ENCODE measurements at regions not wholly inside any gene's neighbourhood (a gene's known extent, or its start where the extent isn't known, plus 50 kb on each side); places are given as distances from the start of the nearest gene placed in this dataset.
"Not testable (repeated sequence)": the region's sequence is repeated elsewhere in the genome, so short reads cannot be mapped to it uniquely, and the experiment has no call there.

DNA sequence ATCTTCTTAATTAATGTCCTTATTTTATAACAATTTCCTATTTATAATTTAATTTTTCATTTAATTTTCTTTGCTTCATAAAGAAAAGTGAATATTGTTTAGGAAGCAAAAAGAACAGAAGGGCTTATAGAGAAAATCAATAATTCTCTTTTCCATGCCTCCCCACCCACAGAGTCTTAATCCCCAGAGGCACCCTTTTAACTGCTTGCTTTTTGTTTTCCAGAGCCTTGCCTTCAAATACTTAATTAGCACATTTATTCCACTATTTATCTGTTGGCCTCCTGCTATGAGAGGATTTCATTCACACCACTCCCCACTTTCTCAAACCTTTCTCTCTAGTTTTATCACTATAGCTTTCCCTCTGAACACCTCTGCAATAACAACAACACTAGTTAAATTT, 373.6 kb downstream of the MBD2 start:
- Histone ChIP-seq H3K4me2 (ENCODE audit: insufficient read depth, low read length) (no peak overlapping the region), H3K9me3 (ENCODE audit: low read depth, low read length) (no peaks in the 10 kb centered on the region), H3K4me1 (ENCODE audit: insufficient read depth, low read length) (no peaks in the 10 kb centered on the region), H3K4me3 (ENCODE audit: insufficient read depth, low read length) (no peak overlapping the region), H3K27me3 (ENCODE audit: insufficient read depth, low read length) (no peaks in the 10 kb centered on the region), H3K27ac (ENCODE audit: low read depth, low read length) (no peak overlapping the region), H3K36me3 (ENCODE audit: insufficient read depth, low read length) (no peaks in the 10 kb centered on the region), H3K79me2 (ENCODE audit: insufficient read depth, low read length) (no peaks in the 10 kb centered on the region), H4K20me1 (ENCODE audit: insufficient read depth, low read length) (no peaks in the 10 kb centered on the region), H2AFZ (ENCODE audit: low read length) (no peak overlapping the region)
- DNase-seq (ENCODE audit: insufficient read length, low spot score, missing footprints) = no peak
- TF ChIP-seq, protein P1, sequence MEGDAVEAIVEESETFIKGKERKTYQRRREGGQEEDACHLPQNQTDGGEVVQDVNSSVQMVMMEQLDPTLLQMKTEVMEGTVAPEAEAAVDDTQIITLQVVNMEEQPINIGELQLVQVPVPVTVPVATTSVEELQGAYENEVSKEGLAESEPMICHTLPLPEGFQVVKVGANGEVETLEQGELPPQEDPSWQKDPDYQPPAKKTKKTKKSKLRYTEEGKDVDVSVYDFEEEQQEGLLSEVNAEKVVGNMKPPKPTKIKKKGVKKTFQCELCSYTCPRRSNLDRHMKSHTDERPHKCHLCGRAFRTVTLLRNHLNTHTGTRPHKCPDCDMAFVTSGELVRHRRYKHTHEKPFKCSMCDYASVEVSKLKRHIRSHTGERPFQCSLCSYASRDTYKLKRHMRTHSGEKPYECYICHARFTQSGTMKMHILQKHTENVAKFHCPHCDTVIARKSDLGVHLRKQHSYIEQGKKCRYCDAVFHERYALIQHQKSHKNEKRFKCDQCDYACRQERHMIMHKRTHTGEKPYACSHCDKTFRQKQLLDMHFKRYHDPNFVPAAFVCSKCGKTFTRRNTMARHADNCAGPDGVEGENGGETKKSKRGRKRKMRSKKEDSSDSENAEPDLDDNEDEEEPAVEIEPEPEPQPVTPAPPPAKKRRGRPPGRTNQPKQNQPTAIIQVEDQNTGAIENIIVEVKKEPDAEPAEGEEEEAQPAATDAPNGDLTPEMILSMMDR (IDR thresholded peaks at IDR 0.05; ENCODE audit: extremely low read depth, low read depth, low read length) = no peak

DNA sequence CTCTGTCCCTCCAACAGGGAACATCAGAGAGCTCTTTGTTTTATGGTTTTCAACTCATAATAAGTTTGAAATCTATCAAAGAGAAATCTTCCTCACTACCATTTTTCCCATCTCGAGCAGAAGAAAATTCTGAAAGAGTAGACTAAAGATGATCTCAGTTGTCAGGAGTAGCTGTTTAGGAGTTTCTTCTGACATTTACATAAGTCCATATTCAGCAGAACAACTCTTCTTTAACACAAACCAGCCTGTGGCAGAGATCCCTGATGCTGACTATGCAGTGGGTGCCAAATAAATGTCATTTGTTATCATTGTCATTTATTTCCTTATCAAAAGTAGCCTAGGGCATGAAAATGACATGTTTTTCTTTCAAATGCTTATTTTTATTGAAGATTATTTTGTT, 380.7 kb downstream of the MBD2 start:
- Histone ChIP-seq H3K4me2 (ENCODE audit: insufficient read depth, low read length) (no peak overlapping the region), H3K4me3 (ENCODE audit: insufficient read depth, low read length) (no peak overlapping the region), H3K4me1 (ENCODE audit: insufficient read depth, low read length) (no peaks in the 10 kb centered on the region), H3K27me3 (ENCODE audit: insufficient read depth, low read length) (no peaks in the 10 kb centered on the region), H3K9me3 (ENCODE audit: low read depth, low read length) (no peaks in the 10 kb centered on the region), H3K36me3 (ENCODE audit: insufficient read depth, low read length) (no peaks in the 10 kb centered on the region), H4K20me1 (ENCODE audit: insufficient read depth, low read length) (no peaks in the 10 kb centered on the region), H2AFZ (ENCODE audit: low read length) (no peak overlapping the region), H3K27ac (ENCODE audit: low read depth, low read length) (no peak overlapping the region), H3K79me2 (ENCODE audit: insufficient read depth, low read length) (no peaks in the 10 kb centered on the region)
- DNase-seq (ENCODE audit: insufficient read length, low spot score, missing footprints) = no peak
- TF ChIP-seq, protein P1 (IDR thresholded peaks at IDR 0.05; ENCODE audit: extremely low read depth, low read depth, low read length) = no peak

DNA sequence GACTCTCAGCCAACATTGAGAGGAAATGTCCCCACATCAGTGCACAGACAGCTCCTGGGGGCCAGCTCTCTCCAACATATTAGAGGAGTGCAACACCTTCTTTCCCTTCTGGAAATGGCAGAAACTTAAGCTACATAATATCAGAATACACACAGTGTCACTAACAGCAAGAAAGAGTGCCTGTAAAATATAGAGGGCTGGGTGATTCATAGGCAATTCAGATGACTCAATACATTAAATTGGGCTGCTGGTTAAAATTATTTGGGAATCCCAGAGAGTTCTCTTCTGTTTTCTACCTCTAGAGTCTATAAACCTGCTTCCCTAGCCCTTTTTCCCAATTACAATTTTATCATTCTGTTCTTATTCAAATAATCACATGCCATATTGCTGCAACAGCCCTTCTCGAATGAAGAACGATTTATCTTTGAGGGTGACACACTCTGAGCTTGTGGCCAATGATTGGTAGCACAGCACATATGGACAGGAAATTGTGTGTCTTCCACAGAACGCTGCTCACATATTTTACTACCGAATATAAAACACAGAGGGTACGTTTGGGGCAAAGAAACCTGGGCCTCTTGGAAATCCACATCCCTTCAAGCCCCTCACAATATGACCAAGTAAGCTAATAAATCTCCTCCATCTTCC, 381.2 kb downstream of the MBD2 start:
- H3K4me3 ChIP-seq (ENCODE audit: insufficient read depth, low read length) = no peak overlapping the region
- TF ChIP-seq, protein P1 (IDR thresholded peaks at IDR 0.05; ENCODE audit: extremely low read depth, low read depth, low read length) = no peak
- H3K4me2 ChIP-seq (ENCODE audit: insufficient read depth, low read length) = no peak overlapping the region
- H3K79me2 ChIP-seq (ENCODE audit: insufficient read depth, low read length) = no peaks in the 10 kb centered on the region
- no peak overlapping the region for H3K27ac ChIP-seq (ENCODE audit: low read depth, low read length)
- H3K27me3 ChIP-seq (ENCODE audit: insufficient read depth, low read length) = no peaks in the 10 kb centered on the region
- no peaks in the 10 kb centered on the region for H4K20me1 ChIP-seq (ENCODE audit: insufficient read depth, low read length)
- H3K9me3 ChIP-seq (ENCODE audit: low read depth, low read length) = no peaks in the 10 kb centered on the region
- DNase-seq (ENCODE audit: insufficient read length, low spot score, missing footprints) = no peak
- H2AFZ ChIP-seq (ENCODE audit: low read length) = no peak overlapping the region
- no peaks in the 10 kb centered on the region for H3K36me3 ChIP-seq (ENCODE audit: insufficient read depth, low read length)
- H3K4me1 ChIP-seq (ENCODE audit: insufficient read depth, low read length) = no peaks in the 10 kb centered on the region

DNA sequence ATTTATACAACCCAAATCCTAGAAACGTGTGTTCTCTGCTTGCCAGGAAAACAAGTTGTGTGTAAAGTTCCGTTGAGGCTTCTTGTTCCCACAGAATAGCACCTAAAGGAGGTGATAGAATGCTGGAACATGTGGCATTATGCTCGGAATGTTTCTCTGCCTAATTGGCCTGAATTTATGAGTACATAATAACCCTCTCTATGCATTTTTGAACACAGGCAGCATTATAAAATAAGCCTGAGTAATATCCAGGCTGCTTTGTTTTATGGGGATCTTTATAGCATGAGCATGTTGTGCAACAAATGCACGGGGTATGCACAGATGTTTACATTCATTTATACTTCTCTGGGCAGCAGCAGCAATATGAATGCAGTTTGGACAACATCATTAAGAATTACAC, 385.7 kb downstream of the MBD2 start:
- no peaks in the 10 kb centered on the region for H3K9me3 ChIP-seq (ENCODE audit: low read depth, low read length)
- H3K4me3 ChIP-seq (ENCODE audit: insufficient read depth, low read length) = no peak overlapping the region
- H3K79me2 ChIP-seq (ENCODE audit: insufficient read depth, low read length) = no peaks in the 10 kb centered on the region
- H3K27ac ChIP-seq (ENCODE audit: low read depth, low read length) = no peak overlapping the region
- no peak overlapping the region for H3K4me2 ChIP-seq (ENCODE audit: insufficient read depth, low read length)
- H3K4me1 ChIP-seq (ENCODE audit: insufficient read depth, low read length) = no peaks in the 10 kb centered on the region
- H3K36me3 ChIP-seq (ENCODE audit: insufficient read depth, low read length) = no peaks in the 10 kb centered on the region
- TF ChIP-seq, protein P1 (IDR thresholded peaks at IDR 0.05; ENCODE audit: extremely low read depth, low read depth, low read length) = no peak
- H4K20me1 ChIP-seq (ENCODE audit: insufficient read depth, low read length) = no peaks in the 10 kb centered on the region
- DNase-seq (ENCODE audit: insufficient read length, low spot score, missing footprints) = no peak
- no peaks in the 10 kb centered on the region for H3K27me3 ChIP-seq (ENCODE audit: insufficient read depth, low read length)
- no peak overlapping the region for H2AFZ ChIP-seq (ENCODE audit: low read length)

DNA sequence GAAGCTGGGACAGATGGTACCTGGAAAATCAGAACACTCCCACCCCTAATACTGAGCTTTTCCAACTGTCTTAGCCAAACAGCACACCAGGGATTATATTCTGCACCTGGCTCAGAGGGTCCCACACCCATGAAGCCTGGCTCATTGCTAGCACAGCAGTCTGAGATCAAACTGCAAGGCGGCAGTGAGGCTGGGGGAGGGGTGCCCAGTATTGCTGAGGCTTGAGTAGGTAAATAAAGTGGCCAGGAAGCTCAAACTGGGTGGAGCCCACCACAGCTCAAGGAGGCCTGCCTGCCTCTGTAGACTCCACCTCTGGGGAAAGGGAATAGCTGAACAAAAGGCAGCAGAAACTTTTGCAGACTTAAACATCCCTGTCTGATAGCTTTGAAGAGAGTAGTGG, 403.3 kb downstream of the MBD2 start:
- H3K9me3 ChIP-seq (ENCODE audit: low read depth, low read length); H3K4me2 ChIP-seq (ENCODE audit: insufficient read depth, low read length); H3K4me1 ChIP-seq (ENCODE audit: insufficient read depth, low read length); H3K36me3 ChIP-seq (ENCODE audit: insufficient read depth, low read length); H3K27ac ChIP-seq (ENCODE audit: low read depth, low read length); H3K27me3 ChIP-seq (ENCODE audit: insufficient read depth, low read length); H3K4me3 ChIP-seq (ENCODE audit: insufficient read depth, low read length); H2AFZ ChIP-seq (ENCODE audit: low read length); H4K20me1 ChIP-seq (ENCODE audit: insufficient read depth, low read length); H3K79me2 ChIP-seq (ENCODE audit: insufficient read depth, low read length); DNase-seq (ENCODE audit: insufficient read length, low spot score, missing footprints): not testable (repeated sequence)
